ENCODE measurements at regions not wholly inside any gene's neighbourhood (a gene's known extent, or its start where the extent isn't known, plus 50 kb on each side); places are given as distances from the start of the nearest gene placed in this dataset.

DNA sequence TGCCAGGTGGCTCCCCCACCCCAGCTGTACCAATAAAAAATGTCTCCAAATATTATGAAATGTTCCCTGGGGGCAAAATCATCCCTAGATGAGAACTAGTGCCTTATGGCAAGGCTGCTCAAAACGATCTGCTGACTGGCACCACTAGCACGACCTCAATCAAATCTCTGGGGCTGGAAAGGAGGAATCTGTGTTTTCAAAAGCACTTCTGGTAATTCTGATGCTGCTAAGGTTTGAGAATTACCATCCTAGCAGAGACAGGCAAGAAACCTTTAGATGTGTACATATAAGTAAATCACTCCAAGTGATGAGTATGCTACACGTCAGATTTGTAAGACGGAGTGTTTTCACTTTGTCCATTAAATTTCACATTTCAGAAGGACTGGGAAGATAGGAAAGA, 360.1 kb upstream of the THRB start:
- no peak for DNase-seq (ENCODE audit: low read depth, low spot score)
- CTCF ChIA-PET: no interaction called here
- Histone ChIP-seq H3K4me1 (ENCODE audit: control insufficient read depth, insufficient read depth, low read length) (no peaks in the 10 kb centered on the region), H3K4me3 (ENCODE audit: low read depth in 2 of 2, low read length in 2 of 2) (no peak overlapping the region), H3K36me3 (ENCODE audit: control insufficient read depth, insufficient read depth, low read length) (no peaks in the 10 kb centered on the region), H3K27me3 (ENCODE audit: control insufficient read depth, insufficient read depth, low read length) (no peaks in the 10 kb centered on the region), H3K9me3 (ENCODE audit: control insufficient read depth, insufficient read depth, low read depth, low read length) (no peaks in the 10 kb centered on the region), H3K27ac (ENCODE audit: low read length) (no peak overlapping the region)
- TF ChIP-seq POLR2AphosphoS5 (IDR thresholded peaks at IDR 0.05; ENCODE audit: low read depth, low read length): no peak
- TF ChIP-seq, protein P1, sequence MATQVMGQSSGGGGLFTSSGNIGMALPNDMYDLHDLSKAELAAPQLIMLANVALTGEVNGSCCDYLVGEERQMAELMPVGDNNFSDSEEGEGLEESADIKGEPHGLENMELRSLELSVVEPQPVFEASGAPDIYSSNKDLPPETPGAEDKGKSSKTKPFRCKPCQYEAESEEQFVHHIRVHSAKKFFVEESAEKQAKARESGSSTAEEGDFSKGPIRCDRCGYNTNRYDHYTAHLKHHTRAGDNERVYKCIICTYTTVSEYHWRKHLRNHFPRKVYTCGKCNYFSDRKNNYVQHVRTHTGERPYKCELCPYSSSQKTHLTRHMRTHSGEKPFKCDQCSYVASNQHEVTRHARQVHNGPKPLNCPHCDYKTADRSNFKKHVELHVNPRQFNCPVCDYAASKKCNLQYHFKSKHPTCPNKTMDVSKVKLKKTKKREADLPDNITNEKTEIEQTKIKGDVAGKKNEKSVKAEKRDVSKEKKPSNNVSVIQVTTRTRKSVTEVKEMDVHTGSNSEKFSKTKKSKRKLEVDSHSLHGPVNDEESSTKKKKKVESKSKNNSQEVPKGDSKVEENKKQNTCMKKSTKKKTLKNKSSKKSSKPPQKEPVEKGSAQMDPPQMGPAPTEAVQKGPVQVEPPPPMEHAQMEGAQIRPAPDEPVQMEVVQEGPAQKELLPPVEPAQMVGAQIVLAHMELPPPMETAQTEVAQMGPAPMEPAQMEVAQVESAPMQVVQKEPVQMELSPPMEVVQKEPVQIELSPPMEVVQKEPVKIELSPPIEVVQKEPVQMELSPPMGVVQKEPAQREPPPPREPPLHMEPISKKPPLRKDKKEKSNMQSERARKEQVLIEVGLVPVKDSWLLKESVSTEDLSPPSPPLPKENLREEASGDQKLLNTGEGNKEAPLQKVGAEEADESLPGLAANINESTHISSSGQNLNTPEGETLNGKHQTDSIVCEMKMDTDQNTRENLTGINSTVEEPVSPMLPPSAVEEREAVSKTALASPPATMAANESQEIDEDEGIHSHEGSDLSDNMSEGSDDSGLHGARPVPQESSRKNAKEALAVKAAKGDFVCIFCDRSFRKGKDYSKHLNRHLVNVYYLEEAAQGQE (IDR thresholded peaks at IDR 0.05; ENCODE audit: insufficient read depth in 1 of 2, low read depth in 2 of 2, low read length in 1 of 2): no peak
- TF ChIP-seq, protein P2, sequence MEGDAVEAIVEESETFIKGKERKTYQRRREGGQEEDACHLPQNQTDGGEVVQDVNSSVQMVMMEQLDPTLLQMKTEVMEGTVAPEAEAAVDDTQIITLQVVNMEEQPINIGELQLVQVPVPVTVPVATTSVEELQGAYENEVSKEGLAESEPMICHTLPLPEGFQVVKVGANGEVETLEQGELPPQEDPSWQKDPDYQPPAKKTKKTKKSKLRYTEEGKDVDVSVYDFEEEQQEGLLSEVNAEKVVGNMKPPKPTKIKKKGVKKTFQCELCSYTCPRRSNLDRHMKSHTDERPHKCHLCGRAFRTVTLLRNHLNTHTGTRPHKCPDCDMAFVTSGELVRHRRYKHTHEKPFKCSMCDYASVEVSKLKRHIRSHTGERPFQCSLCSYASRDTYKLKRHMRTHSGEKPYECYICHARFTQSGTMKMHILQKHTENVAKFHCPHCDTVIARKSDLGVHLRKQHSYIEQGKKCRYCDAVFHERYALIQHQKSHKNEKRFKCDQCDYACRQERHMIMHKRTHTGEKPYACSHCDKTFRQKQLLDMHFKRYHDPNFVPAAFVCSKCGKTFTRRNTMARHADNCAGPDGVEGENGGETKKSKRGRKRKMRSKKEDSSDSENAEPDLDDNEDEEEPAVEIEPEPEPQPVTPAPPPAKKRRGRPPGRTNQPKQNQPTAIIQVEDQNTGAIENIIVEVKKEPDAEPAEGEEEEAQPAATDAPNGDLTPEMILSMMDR (IDR thresholded peaks at IDR 0.05): no peak
- TF ChIP-seq SIN3A (IDR thresholded peaks at IDR 0.05; ENCODE audit: borderline replicate concordance, insufficient read depth, low read depth, low read length): no peak
- no peak for TF ChIP-seq TCF7L2 (IDR thresholded peaks at IDR 0.05; ENCODE audit: low read depth, low read length)
- intact Hi-C loops (cut with micrococcal nuclease; ENCODE audit: unreplicated experiment) (no loop called here), in situ Hi-C loops (cut with HindIII; ENCODE audit: low pct_unique_long_range_greater_than_20kb, low sequenced_read_pairs) (no loop called here)
- POLR2A ChIA-PET: no interaction called here
- ATAC-seq: no peak
- no TSS peak for BruUV-seq (replicated peaks)

DNA sequence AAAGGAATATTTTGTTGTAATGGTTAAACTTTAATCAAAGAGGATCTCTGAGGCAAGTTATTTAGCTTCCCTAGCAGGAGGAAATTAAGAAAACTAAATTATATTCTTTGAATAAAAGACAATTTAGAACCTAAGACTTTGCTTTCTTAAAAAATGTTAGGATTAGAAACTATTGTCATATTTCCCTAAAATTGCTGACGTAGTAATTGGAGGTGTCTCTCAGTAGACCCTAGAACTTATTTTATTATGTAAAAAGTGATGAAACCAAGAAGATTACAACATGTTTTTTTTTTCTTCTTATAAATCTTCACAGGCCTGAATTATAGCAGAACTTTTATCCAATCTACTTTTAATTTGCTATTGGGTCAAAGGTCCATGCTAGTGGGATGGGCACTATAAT, 363.3 kb upstream of the THRB start:
- intact Hi-C loops (cut with micrococcal nuclease; ENCODE audit: unreplicated experiment) (no loop called here), in situ Hi-C loops (cut with HindIII; ENCODE audit: low pct_unique_long_range_greater_than_20kb, low sequenced_read_pairs) (no loop called here)
- H3K4me3 ChIP-seq (ENCODE audit: low read depth in 2 of 2, low read length in 2 of 2): no peak overlapping the region
- no peaks in the 10 kb centered on the region for H3K27me3 ChIP-seq (ENCODE audit: control insufficient read depth, insufficient read depth, low read length)
- TF ChIP-seq TCF7L2 (IDR thresholded peaks at IDR 0.05; ENCODE audit: low read depth, low read length): no peak
- TF ChIP-seq, protein P1 (IDR thresholded peaks at IDR 0.05; ENCODE audit: insufficient read depth in 1 of 2, low read depth in 2 of 2, low read length in 1 of 2): no peak
- no peak for TF ChIP-seq SIN3A (IDR thresholded peaks at IDR 0.05; ENCODE audit: borderline replicate concordance, insufficient read depth, low read depth, low read length)
- no peak for TF ChIP-seq POLR2AphosphoS5 (IDR thresholded peaks at IDR 0.05; ENCODE audit: low read depth, low read length)
- TF ChIP-seq, protein P2 (IDR thresholded peaks at IDR 0.05): no peak
- BruUV-seq (replicated peaks): no TSS peak
- DNase-seq (ENCODE audit: low read depth, low spot score) (no peak), ATAC-seq (no peak)
- POLR2A ChIA-PET: no interaction called here
- CTCF ChIA-PET: no interaction called here
- no peaks in the 10 kb centered on the region for H3K4me1 ChIP-seq (ENCODE audit: control insufficient read depth, insufficient read depth, low read length)
- H3K27ac ChIP-seq (ENCODE audit: low read length): no peak overlapping the region
- no peaks in the 10 kb centered on the region for H3K36me3 ChIP-seq (ENCODE audit: control insufficient read depth, insufficient read depth, low read length)
- no peaks in the 10 kb centered on the region for H3K9me3 ChIP-seq (ENCODE audit: control insufficient read depth, insufficient read depth, low read depth, low read length)
